H1 (cell line): ENCODE measurements at regions not wholly inside any gene's neighbourhood (a gene's known extent, or its start where the extent isn't known, plus 50 kb on each side); places are given as distances from the start of the nearest gene placed in this dataset.

Source experiments
- CTCF ChIA-PET: fragments of 300-600 bp; sonication (Branson Sonifier 250); formaldehyde crosslinking; loops from one replicate; lab custom pipeline; 2021; ENCODE audit not compliant: partially characterized antibody; lab: Charles Lee
- POLR2A ChIA-PET: fragments of 300-600 bp; sonication (Branson Sonifier 250); formaldehyde crosslinking; loops from one replicate; lab custom pipeline; 2021; ENCODE audit warnings: inconsistent platforms; ENCODE audit not compliant: partially characterized antibody; lab: Charles Lee
- DNase-seq, 2 experiments: peaks; one replicate each; pipeline versions ENCODE4 v3.0.0 to v3.0.0-alpha.2; 2010 to 2022; ENCODE audit warnings: low spot score in 2 of 2, low read depth in 1 of 2, mixed read lengths in 1 of 2
- FAIRE-seq: peaks from 2 replicates; lab custom pipeline; 2011; peaks lifted over from hg19 to GRCh38; lab: Jason Lieb, UNC
- H2AFZ ChIP-seq: 2 replicates; pipeline ENCODE4 v1.8.1; 2012; ENCODE audit warnings: low read length, inconsistent platforms
- H2AK5ac ChIP-seq: 2 replicates; pipeline ENCODE4 v1.6.1; 2013; ENCODE audit warnings: low read depth, low read length
- H2BK120ac ChIP-seq: replicated peaks from 2 replicates; pipeline ENCODE3; 2013; ENCODE audit warnings: low read depth, low read length, inconsistent platforms
- H2BK12ac ChIP-seq: 2 replicates; pipeline ENCODE4 v1.6.1; 2013; ENCODE audit warnings: low read depth, low read length
- H2BK15ac ChIP-seq: 2 replicates; pipeline ENCODE4 v1.6.1; 2013; ENCODE audit warnings: low read length
- H2BK20ac ChIP-seq: 2 replicates; pipeline ENCODE4 v1.6.1; 2013; ENCODE audit warnings: low read length
- H2BK5ac ChIP-seq: 2 replicates; pipeline ENCODE4 v1.6.1; 2013; ENCODE audit warnings: low read depth, low read length
- H3K14ac ChIP-seq: 2 replicates; pipeline ENCODE4 v1.6.1; 2013; ENCODE audit warnings: inconsistent platforms; ENCODE audit not compliant: insufficient read length
- H3K18ac ChIP-seq: 2 replicates; pipeline ENCODE4 v1.6.1; 2013; ENCODE audit warnings: low read length; ENCODE audit errors: extremely low read depth
- H3K23ac ChIP-seq: 2 replicates; pipeline ENCODE4 v1.6.1; 2013; ENCODE audit warnings: inconsistent platforms; ENCODE audit not compliant: insufficient read length
- H3K23me2 ChIP-seq: 2 replicates; pipeline ENCODE4 v1.6.1; 2013; ENCODE audit warnings: low read depth, low read length
- H3K27ac ChIP-seq: 2 replicates; pipeline ENCODE4 v1.6.1; 2011; ENCODE audit warnings: low read depth, low read length, inconsistent platforms
- H3K27me3 ChIP-seq, 4 experiments: replicated peaks in 1 of 4; 1 replicate in 1 of 4; 2 replicates in 3 of 4; pipeline versions ENCODE4 v1.6.1 to v1.8.1; 2011 to 2013; ENCODE audit warnings: low read length in 3 of 4, mild to moderate bottlenecking in 3 of 4, inconsistent platforms in 2 of 4, mixed read lengths in 2 of 4, moderate library complexity in 1 of 4; ENCODE audit not compliant: control insufficient read depth in 3 of 4, insufficient read depth in 3 of 4; ENCODE audit errors: extremely low read depth in 1 of 4
- H3K36me3 ChIP-seq, 4 experiments: 2 replicates each; pipeline versions ENCODE4 v1.6.1 to v1.8.1; 2011 to 2013; ENCODE audit warnings: mild to moderate bottlenecking in 4 of 4, low read length in 3 of 4, moderate library complexity in 2 of 4, control low read depth in 1 of 4, inconsistent platforms in 1 of 4; ENCODE audit not compliant: insufficient read depth in 4 of 4, control insufficient read depth in 2 of 4
- H3K4ac ChIP-seq: replicated peaks from 2 replicates; pipeline ENCODE3; 2013; ENCODE audit warnings: low read length, low read depth, mixed read lengths, inconsistent platforms; ENCODE audit not compliant: insufficient read length
- H3K4me1 ChIP-seq, 4 experiments: replicated peaks in 1 of 4; 1 replicate in 1 of 4; 2 replicates in 3 of 4; pipeline versions ENCODE4 v1.6.1 to v1.8.1; 2011 to 2013; ENCODE audit warnings: low read length in 3 of 4, inconsistent platforms in 2 of 4, mixed read lengths in 1 of 4; ENCODE audit not compliant: insufficient read depth in 4 of 4, control insufficient read depth in 3 of 4
- H3K4me2 ChIP-seq, 2 experiments: 2 replicates each; pipeline versions ENCODE4 v1.6.1 to v1.8.1; 2011 to 2013; ENCODE audit warnings: low read depth in 2 of 2, low read length in 2 of 2, control low read depth in 1 of 2, inconsistent platforms in 1 of 2, mild to moderate bottlenecking in 1 of 2; ENCODE audit not compliant: insufficient read depth in 1 of 2
- H3K4me3 ChIP-seq, 4 experiments: fragments of 200-600, 300-600 bp in 1 of 4; sonication (generic), shearing (Covaris generic), sonication (Bioruptor Twin) in 1 of 4; 2 replicates each; pipeline versions ENCODE4 v1.5.1 to v1.8.1; 2011 to 2016; ENCODE audit warnings: low read length in 4 of 4, low read depth in 3 of 4, control low read depth in 2 of 4, inconsistent platforms in 2 of 4, mild to moderate bottlenecking in 2 of 4, mixed read lengths in 1 of 4, moderate library complexity in 1 of 4; ENCODE audit not compliant: insufficient read depth in 2 of 4; ENCODE audit errors: extremely low read depth in 1 of 4
- H3K56ac ChIP-seq: replicated peaks from 2 replicates; pipeline ENCODE3; 2013; ENCODE audit warnings: low read depth, mild to moderate bottlenecking, mixed read lengths, low read length, inconsistent platforms; ENCODE audit not compliant: insufficient read length
- H3K79me1 ChIP-seq: 2 replicates; pipeline ENCODE4 v1.6.1; 2013; ENCODE audit warnings: low read depth, low read length, control low read depth
- H3K79me2 ChIP-seq, 2 experiments: 2 replicates each; pipeline versions ENCODE4 v1.6.1 to v1.8.1; 2012 to 2013; ENCODE audit warnings: low read length in 2 of 2, mild to moderate bottlenecking in 2 of 2, inconsistent platforms in 1 of 2; ENCODE audit not compliant: insufficient read depth in 2 of 2, control insufficient read depth in 1 of 2
- H3K9ac ChIP-seq, 4 experiments: replicated peaks in 1 of 4; 1 replicate in 1 of 4; 2 replicates in 3 of 4; pipeline versions ENCODE4 v1.6.1 to v1.8.1; 2011 to 2013; ENCODE audit warnings: low read depth in 3 of 4, low read length in 3 of 4, control low read depth in 2 of 4, mild to moderate bottlenecking in 2 of 4, moderate library complexity in 2 of 4, inconsistent platforms in 1 of 4; ENCODE audit errors: extremely low read depth in 1 of 4
- H3K9me3 ChIP-seq, 2 experiments: 2 replicates each; pipeline versions ENCODE4 v1.6.1 to v1.8.1; 2012 to 2013; ENCODE audit warnings: mild to moderate bottlenecking in 2 of 2, moderate library complexity in 2 of 2, control low read depth in 1 of 2, inconsistent platforms in 1 of 2, low read depth in 1 of 2, low read length in 1 of 2, mixed read lengths in 1 of 2; ENCODE audit not compliant: insufficient read depth in 2 of 2
- H4K20me1 ChIP-seq, 2 experiments: replicated peaks in 1 of 2; 2 replicates each; pipeline versions ENCODE3 to v1.8.1; 2011 to 2013; ENCODE audit warnings: inconsistent platforms in 2 of 2, low read length in 2 of 2, mild to moderate bottlenecking in 1 of 2; ENCODE audit not compliant: insufficient read depth in 2 of 2, control insufficient read depth in 1 of 2
- H4K5ac ChIP-seq: 2 replicates; pipeline ENCODE4 v1.6.1; 2013; ENCODE audit warnings: low read length, low read depth, mixed read lengths, inconsistent platforms; ENCODE audit not compliant: insufficient read length
- H4K8ac ChIP-seq: 2 replicates; pipeline ENCODE4 v1.8.0; 2013; ENCODE audit warnings: mild to moderate bottlenecking, moderate library complexity, low read length, inconsistent platforms; ENCODE audit not compliant: insufficient read depth; ENCODE audit errors: extremely low read depth
- H4K91ac ChIP-seq: replicated peaks from 2 replicates; pipeline ENCODE3; 2013; ENCODE audit warnings: low read length, mixed read lengths, inconsistent platforms; ENCODE audit not compliant: insufficient read length
- BCL11A ChIP-seq, 2 experiments: IDR thresholded peaks; one replicate each; pipeline ENCODE4 v1.6.1; 2011; ENCODE audit warnings: low read depth in 2 of 2, low read length in 2 of 2, mild to moderate bottlenecking in 2 of 2
- CTCF ChIP-seq, 3 experiments: IDR thresholded peaks; 1 replicate in 2 of 3; 2 replicates in 1 of 3; pipeline versions ENCODE4 v1.5.1 to v1.6.1; 2011; ENCODE audit warnings: low read length in 3 of 3, mild to moderate bottlenecking in 3 of 3, inconsistent platforms in 2 of 3, low read depth in 1 of 3, moderate library complexity in 1 of 3; ENCODE audit not compliant: insufficient read depth in 1 of 3; ENCODE audit errors: control extremely low read depth in 1 of 3
- EZH2 ChIP-seq: fragments of 200-600 bp; sonication (generic); IDR thresholded peaks from 2 replicates; pipeline ENCODE4 v1.7.1; 2012; ENCODE audit warnings: low read depth, mild to moderate bottlenecking, moderate library complexity, low read length, inconsistent platforms; ENCODE audit not compliant: severe bottlenecking
- HDAC2 ChIP-seq, 2 experiments: fragments of 300-600 bp in 1 of 2; sonication (generic) in 1 of 2; IDR thresholded peaks; 2 replicates each; pipeline ENCODE4 v1.6.1; 2011 to 2012; ENCODE audit warnings: low read depth in 2 of 2, low read length in 2 of 2, mild to moderate bottlenecking in 2 of 2, moderate library complexity in 2 of 2, borderline replicate concordance in 1 of 2, inconsistent platforms in 1 of 2
- JUN ChIP-seq: IDR thresholded peaks from 2 replicates; pipeline ENCODE4 v1.6.1; 2011; ENCODE audit warnings: low read depth, mild to moderate bottlenecking, improper control_type of control experiment, low read length
- NRF1 ChIP-seq: IDR thresholded peaks from 2 replicates; pipeline ENCODE4 v1.6.1; 2011; ENCODE audit warnings: mild to moderate bottlenecking, low read depth, low read length, improper control_type of control experiment
- RAD21 ChIP-seq, 2 experiments: IDR thresholded peaks in 1 of 2; conservative IDR thresholded peaks in 1 of 2; 2 replicates each; pipeline ENCODE4 v1.6.1; 2011; ENCODE audit warnings: low read depth in 2 of 2, low read length in 2 of 2, improper control_type of control experiment in 1 of 2, inconsistent platforms in 1 of 2, mild to moderate bottlenecking in 1 of 2, moderate library complexity in 1 of 2
- SP1 ChIP-seq: IDR thresholded peaks from 2 replicates; pipeline ENCODE4 v1.6.1; 2011; ENCODE audit warnings: low read depth, low read length
- TAF1 ChIP-seq: IDR thresholded peaks from 2 replicates; pipeline ENCODE4 v1.6.1; 2011; ENCODE audit warnings: mild to moderate bottlenecking, low read depth, low read length
- WGBS, 2 experiments: shearing (Covaris generic) in 1 of 2; methylation state at CpG; one replicate each; pipeline versions ENCODE4 v1.1.6 to v1.1.7; 2013 to 2015; ENCODE audit warnings: low lambda C conversion rate in 2 of 2, mixed read lengths in 2 of 2, inconsistent platforms in 1 of 2, low coverage in 1 of 2, missing lambda C conversion rate in 1 of 2; ENCODE audit not compliant: insufficient replicate concordance in 2 of 2, insufficient coverage in 1 of 2, insufficient read length in 1 of 2; ENCODE audit errors: extremely low coverage in 1 of 2, missing lambda C conversion rate in 1 of 2; 5-methylcytosine and 5-hydroxymethylcytosine counted together
- TF ChIP-seq, protein P1 (sequence below): IDR thresholded peaks from 2 replicates; pipeline ENCODE4 v1.6.1; 2012; ENCODE audit warnings: low read length, inconsistent platforms

- no peak overlapping the region for H3K4me2 ChIP-seq
- no peaks in the 10 kb centered on the region for H3K79me1 ChIP-seq
- no peak overlapping the region for H3K4ac ChIP-seq
- ChIA-PET POLR2A (no interaction called here), CTCF (no interaction called here)
- DNase-seq (no peak), FAIRE-seq (no peak)
- H3K23me2 ChIP-seq, result no peaks in the 10 kb centered on the region
- no peaks in the 10 kb centered on the region for H3K4me1 ChIP-seq
- no peak overlapping the region for H2BK120ac ChIP-seq
- H3K14ac ChIP-seq, result no peak overlapping the region
- H2AK5ac ChIP-seq, result no peak overlapping the region
- H3K27ac ChIP-seq, result no peak overlapping the region
- H2BK15ac ChIP-seq, result no peak overlapping the region
- no peak overlapping the region for H2BK12ac ChIP-seq
- no peaks in the 10 kb centered on the region for H3K27me3 ChIP-seq
- H4K8ac ChIP-seq, result no peak overlapping the region
- no peak overlapping the region for H2BK20ac ChIP-seq
- no peak overlapping the region for H2AFZ ChIP-seq
- H3K36me3 ChIP-seq, result no peaks in the 10 kb centered on the region
- H3K79me2 ChIP-seq, result no peaks in the 10 kb centered on the region
- 98% methylated on average over 20 of the region's 22 CpGs; no CpG with 5 or more reads in 1 of the 2 experiments for WGBS, 2 experiments
- H3K18ac ChIP-seq, result no peak overlapping the region
- H3K9ac ChIP-seq, result no peak overlapping the region
- peaks cover 0 to 9% of the 10 kb centered on the region in 2 experiments; a peak in 1 of 4 replicates for H3K9me3 ChIP-seq
- H3K56ac ChIP-seq, result no peak overlapping the region
- no peak overlapping the region for H4K5ac ChIP-seq
- H4K91ac ChIP-seq, result no peak overlapping the region
- no peak overlapping the region for H3K4me3 ChIP-seq
- H4K20me1 ChIP-seq, result no peaks in the 10 kb centered on the region
- H3K23ac ChIP-seq, result no peak overlapping the region
- H2BK5ac ChIP-seq, result no peak overlapping the region
- no peak for TF ChIP-seq EZH2
- no peak for TF ChIP-seq HDAC2 (IDR thresholded peaks at IDR 0.05; ENCODE audit: borderline replicate concordance in 1 of 2, low read depth in 2 of 2, low read length in 2 of 2)
- no peak for TF ChIP-seq SP1
- no peak for TF ChIP-seq TAF1
- TF ChIP-seq CTCF (IDR thresholded peaks at IDR 0.05; ENCODE audit: control extremely low read depth in 1 of 3, insufficient read depth in 1 of 3, low read depth in 1 of 3, low read length in 3 of 3), result no peak
- TF ChIP-seq BCL11A (IDR thresholded peaks at IDR 0.05; ENCODE audit: low read depth in 2 of 2, low read length in 2 of 2), result no peak
- TF ChIP-seq JUN, result no peak
- no peak for TF ChIP-seq RAD21 (IDR thresholded peaks at IDR 0.05 in 1 of 2, conservative IDR thresholded peaks at IDR 0.05 in 1 of 2; ENCODE audit: low read depth in 2 of 2, low read length in 2 of 2)
- no peak for TF ChIP-seq NRF1
- TF ChIP-seq, protein P1, sequence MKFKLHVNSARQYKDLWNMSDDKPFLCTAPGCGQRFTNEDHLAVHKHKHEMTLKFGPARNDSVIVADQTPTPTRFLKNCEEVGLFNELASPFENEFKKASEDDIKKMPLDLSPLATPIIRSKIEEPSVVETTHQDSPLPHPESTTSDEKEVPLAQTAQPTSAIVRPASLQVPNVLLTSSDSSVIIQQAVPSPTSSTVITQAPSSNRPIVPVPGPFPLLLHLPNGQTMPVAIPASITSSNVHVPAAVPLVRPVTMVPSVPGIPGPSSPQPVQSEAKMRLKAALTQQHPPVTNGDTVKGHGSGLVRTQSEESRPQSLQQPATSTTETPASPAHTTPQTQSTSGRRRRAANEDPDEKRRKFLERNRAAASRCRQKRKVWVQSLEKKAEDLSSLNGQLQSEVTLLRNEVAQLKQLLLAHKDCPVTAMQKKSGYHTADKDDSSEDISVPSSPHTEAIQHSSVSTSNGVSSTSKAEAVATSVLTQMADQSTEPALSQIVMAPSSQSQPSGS, result no peak
Observed at GRCh38 chr5:166936351-166936750, 1355.1 kb upstream of the WWC1 start.
